GM18951 (cell line): ENCODE measurements at regions not wholly inside any gene's neighbourhood (a gene's known extent, or its start where the extent isn't known, plus 50 kb on each side); places are given as distances from the start of the nearest gene placed in this dataset.

Experiments
- POLR2A ChIP-seq: IDR thresholded peaks from 4 replicates; pipeline ENCODE4 v1.6.1; 2011; ENCODE audit warnings: mild to moderate bottlenecking; ENCODE audit not compliant: insufficient read length, insufficient read depth; ENCODE audit errors: extremely low read depth
- in situ Hi-C: fragments of 300-500 bp; cut with MboI; formaldehyde crosslinking; loops from one replicate; pipeline ENCODE4 v1.12.0; 2022; ENCODE audit warnings: low sequenced_read_pairs, mixed read lengths, inconsistent platforms; ENCODE audit not compliant: unreplicated experiment

DNA sequence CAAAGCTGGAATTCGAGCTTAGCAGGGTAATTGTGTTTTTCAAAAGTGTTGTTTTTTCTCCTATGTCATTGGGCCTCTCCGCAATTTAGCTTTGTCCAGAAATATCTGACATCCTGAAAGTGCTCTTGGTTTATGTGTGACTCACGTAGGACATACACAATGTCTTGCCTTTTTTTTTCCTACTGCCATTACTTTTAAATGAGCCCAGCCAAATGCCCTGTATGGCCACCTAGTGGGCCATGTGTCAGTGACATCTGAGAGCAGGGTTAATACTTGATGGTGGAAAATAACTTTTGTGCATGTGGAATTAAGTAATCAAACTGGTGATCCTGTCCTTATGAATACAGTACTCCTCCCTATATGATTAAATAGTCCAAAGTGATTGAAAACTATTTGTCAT is 1411.1 kb upstream of the TENM3 start:
- no peak for TF ChIP-seq POLR2A
- in situ Hi-C loops: no loop called here

DNA sequence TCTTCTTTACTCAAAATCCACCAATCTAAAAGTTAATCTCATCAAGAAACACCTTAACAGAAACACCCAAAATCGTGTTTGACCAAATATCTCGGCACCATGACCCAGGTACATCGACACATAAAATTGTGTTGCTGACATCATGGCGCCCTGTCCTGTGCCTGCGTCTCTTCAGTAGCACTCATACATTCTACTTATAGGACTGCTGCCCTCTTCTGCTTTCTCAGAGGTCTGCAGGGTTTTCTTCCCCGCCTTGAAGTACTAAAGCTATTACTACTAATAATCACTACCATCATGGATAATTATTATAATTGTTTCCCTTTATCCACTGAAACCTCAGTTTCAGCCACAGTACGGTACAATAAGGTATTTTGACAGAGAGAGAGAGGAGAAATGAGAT is 1403.1 kb upstream of the TENM3 start:
- in situ Hi-C loops: no loop called here
- no peak for TF ChIP-seq POLR2A

DNA sequence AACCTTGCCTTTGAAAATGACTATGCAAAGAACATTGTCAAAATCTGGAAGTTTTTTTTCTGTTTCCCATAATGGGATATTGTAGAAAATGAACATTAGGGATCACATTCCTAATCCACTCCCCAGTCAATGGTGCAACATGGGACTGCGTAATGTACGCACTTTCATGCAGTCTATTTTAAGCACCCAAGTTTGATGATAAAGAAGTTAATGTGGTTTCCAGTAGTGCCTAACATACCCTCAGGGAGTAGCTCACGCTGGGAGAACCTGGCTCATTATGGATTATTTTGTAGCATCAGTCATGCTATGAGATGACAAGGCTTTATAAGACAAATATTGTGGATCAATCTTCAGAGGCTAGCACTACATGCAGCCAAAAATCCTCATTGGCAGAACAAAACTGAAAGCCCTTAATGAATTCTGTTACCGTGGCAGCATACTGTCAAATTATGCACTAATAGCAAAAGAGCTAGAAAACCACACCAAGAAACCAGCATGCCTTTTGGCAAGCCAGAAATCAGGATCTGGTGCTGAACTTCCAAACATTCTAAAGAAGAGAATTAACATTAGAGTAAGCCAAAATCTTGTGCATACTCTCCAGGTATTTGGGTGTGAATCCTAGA is 1392.8 kb upstream of the TENM3 start:
- in situ Hi-C loops: no loop called here

DNA sequence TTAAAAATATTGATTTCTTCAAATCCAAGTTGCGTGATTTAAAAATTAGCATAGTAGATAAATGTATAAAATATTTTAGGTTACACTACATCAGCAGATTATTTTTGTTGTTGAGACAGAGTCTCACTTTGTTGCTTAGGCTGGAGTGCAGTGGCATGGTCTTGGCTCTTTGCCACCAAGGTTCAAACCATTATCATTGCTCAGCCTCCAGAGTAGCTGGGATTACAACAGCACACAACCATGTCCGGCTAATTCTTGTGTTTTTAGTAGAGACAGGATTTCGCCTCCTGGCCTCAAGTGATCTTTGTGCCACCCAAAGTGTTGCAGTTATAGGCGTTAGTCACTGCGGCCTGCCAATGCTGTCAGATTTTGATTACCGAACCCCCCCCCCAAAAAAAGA is 1390.5 kb upstream of the TENM3 start:
- in situ Hi-C loops: no loop called here
- TF ChIP-seq POLR2A: no peak

More for the DNA sequence above, 1392.8 kb upstream of the TENM3 start:
- TF ChIP-seq POLR2A: no peak

DNA sequence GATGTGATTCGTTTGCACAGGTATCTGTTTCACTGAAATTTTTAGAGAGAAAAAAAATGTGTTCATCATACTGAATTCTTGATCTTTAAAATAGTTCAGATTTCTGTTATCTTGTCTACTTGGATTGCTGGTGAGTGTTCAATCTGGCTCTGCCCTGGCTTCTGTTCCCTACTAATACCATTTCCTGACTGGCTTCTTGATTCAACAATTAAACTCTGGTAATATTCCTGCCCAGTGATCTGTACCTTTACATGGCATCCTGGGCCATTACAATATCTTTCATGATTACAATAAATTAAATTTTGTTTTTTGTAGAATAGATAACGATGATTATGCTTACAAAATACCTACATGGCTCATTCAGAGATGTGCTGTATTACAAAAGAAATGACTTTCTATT is 1388.0 kb upstream of the TENM3 start:
- TF ChIP-seq POLR2A: no peak
- in situ Hi-C loops: no loop called here

DNA sequence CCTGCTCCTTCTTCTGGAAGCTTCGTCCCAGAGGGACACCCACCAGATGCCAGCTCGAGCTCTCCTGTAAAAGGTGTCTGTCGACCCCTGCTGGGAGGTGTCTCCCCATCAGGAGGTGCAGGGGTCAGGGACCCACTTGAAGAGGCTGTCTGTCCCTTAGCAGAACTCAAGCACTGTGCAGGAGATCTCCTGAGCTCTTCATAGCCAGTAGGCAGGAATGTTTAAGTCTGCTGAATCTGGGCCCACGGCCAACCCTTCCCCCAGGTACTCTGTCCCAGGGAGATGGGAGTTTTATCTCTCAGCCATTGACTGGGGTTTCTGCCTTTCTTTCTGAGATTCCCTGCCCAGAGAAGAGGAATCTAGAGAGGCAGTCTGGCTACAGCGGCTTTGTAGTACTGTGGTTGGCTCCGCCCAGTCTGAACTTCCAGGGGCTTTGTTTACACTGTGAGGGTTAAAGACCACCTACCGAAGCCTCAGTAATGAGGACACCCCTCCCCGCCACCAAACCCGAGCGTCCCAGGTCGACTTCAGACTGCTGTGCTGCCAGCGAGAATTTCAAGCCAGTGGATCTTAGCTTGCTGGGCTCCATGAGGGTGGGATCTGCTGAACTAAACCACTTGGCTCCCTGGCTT is 1383.0 kb upstream of the TENM3 start:
- TF ChIP-seq POLR2A: no peak
- in situ Hi-C loops: no loop called here

DNA sequence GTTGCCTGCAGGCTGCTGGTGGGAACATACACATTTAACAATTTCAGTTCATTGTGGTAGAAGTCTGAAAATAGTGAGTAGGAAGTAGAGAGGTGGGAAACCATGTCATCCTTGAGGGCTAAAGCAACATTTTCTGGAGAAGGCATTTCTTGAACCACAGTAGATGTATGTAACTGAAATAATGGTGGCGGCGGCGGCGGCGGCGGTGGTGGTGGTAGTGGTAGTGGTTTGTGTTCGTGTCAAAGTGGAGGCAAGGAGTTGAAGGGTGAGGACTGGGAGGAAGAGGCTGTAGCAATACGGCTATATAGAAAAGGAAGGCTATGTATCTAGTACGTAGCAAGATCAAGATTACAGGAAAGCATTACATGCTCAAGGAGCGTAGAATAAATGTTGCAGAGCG is 1381.6 kb upstream of the TENM3 start:
- TF ChIP-seq POLR2A: no peak
- in situ Hi-C loops: no loop called here

DNA sequence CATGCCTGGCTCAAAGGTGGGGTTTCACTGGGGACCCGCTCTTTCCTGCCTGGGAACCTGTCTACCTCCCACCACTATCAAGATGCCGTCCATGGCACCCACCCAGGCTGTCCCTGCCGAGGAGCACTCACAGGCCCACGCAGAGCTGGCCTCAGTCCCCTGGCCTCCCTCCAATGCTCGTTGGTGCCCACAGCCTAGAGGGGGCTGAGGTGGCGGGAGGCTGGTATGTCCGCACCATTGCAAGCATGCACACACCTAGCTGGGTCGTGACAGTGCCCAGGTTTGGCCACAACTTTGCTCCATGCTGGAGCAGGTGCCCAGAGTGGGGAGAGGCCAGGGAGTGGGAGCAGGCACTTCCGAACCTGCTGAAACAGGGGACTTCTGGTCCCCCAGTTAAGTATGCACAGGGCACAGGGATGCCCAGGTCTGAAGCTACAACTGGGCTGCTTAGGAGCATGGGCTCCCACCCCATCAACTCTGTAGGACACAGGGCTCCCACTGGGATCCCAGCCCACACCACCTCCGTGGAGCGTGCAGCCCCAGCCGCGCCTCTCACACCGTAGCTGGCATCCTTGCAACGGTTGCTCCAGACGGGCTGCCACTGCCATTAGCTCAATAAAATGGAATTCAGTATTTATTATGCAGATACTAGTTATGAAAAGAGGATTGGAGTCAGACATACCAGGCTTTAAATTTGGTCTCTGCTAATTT is 1376.1 kb upstream of the TENM3 start:
- in situ Hi-C loops: no loop called here
- no peak for TF ChIP-seq POLR2A

DNA sequence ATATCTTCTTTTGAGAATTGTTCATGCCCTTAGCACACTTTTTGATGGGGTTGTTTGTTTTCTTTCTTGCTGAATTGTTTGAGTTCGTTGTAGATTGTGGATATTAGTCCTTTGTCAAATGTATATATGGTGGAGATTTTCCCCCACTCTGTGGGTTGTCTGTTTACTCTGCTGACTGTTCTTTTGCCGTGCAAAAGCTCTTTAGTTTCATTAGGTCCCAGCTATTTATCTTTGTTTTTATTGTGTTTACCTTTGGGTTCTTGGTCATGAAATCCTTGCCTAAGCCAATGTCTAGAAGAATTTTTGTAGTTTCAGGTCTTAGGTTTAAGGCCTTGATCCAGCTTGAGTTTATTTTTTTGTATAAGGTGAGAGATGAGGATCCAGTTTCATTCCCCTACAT is 1372.6 kb upstream of the TENM3 start:
- TF ChIP-seq POLR2A: no peak
- in situ Hi-C loops: no loop called here

DNA sequence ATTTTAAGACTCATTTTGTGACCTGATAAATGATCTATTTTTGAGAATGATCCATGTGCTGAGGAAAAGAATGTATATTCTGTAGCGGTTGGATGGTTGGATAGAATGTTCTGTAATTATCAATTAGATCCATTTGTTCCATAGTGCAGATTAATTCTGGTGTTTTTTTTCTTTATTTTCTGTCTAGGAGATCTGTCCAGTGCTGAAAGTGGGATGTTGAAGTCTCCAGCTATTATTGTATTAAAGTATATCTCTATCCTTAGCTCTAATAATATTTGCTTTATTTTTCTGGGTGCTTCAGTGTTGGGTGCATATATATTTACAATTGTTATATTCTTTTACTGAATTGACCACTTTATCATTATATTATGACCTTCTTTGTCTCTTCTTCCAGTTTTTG is 1344.9 kb upstream of the TENM3 start:
- no peak for TF ChIP-seq POLR2A
- in situ Hi-C loops: no loop called here

DNA sequence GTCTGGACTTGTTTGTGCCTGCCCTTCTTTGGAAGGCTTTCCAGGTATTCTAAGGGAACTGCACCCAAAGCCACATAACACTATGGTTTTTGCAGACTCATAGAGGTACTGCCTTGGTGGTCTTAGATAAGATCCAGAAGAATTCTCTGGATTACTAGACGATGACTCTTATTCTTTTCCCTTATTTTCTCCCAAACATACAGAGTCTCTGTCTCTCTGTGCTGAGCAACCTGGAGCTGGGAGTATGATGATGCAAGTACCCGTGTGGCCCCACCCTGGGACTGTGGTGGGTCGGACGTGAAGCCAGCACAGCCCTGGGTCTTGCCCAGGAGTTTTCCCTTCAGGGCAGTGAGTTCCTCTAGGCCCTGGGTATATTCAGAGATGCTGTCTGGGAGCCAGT is 1342.4 kb upstream of the TENM3 start:
- TF ChIP-seq POLR2A: no peak
- in situ Hi-C loops: no loop called here

DNA sequence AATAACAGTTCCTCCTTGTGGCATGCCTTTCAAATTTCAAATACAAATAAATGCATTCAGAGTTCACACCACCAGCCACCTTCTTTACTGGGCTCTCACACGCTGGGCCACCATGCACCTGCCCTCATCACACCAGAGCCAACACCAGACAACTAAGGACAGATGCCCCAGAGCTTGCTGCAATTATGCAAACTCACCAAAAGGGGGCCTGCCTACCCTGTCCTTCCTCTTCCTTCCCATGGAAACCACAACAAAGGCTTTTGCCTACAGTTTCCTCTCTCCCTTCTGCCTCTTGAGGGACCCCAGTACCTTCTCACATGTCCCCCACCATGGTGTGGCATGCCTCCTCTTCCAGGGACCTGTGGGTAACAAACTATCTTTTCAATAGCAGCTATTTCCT is 1333.9 kb upstream of the TENM3 start:
- TF ChIP-seq POLR2A: no peak
- in situ Hi-C loops: no loop called here

DNA sequence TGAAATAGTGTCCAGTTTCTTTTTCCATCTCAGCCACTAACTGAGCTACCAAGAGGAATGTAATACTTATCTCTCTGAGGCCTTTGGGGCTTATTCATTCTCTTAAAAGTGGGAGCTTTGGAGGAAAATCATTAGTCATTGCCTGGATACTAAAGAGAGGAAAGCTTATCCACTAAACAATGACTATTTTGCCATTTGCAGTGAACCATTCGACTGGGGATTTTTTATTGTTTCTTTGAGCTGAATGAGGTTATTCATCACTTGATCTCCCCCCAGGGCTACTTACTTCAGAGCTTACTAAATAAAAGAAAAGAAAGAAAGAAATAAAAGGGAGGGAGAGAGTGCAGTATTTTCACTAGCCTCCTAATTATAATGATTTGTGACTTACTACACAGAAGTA is 1329.5 kb upstream of the TENM3 start:
- in situ Hi-C loops: no loop called here
- TF ChIP-seq POLR2A: no peak

DNA sequence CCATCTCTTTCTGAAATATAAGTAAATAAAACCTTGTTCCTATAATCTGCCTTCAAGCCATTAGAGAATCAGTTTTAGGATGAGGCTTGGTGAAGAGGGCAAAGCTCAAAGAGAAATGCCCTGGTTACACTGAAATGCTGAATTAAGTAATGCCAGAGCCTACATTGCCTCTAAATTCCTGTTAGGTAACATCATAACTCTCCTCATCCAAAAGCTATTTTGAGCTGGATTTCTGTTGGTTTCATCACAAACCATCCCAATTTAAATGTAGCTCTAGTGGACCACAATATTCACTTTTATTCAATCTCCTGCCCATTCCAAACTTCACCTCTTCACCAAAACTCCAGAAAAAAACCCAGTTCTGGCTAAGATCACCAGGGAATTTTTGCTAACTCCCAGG is 1319.7 kb upstream of the TENM3 start:
- no peak for TF ChIP-seq POLR2A
- in situ Hi-C loops: no loop called here
